Activated naive CD8-positive, alpha-beta T cell treated with anti-CD3 and anti-CD28 coated beads, Interleukin-2, amount 10 ng/mL, durations not matched to agents 7 days and 5 days (primary cell): ENCODE measurements at regions not wholly inside any gene's neighbourhood (a gene's known extent, or its start where the extent isn't known, plus 50 kb on each side); places are given as distances from the start of the nearest gene placed in this dataset.

ENCODE experiments used
- ATAC-seq: fragments of 150-1000 bp; cut with Tn5 transposase; one replicate; pipeline ENCODE4 v1.10.0; 2021; ENCODE audit warnings: low read depth, moderate library complexity
- POLR2A ChIA-PET: fragments of 350-600 bp; sonication (Branson Sonifier 250); formaldehyde crosslinking; loops from one replicate; lab custom pipeline; 2021; ENCODE audit warnings: antibody characterized with exemption; lab: Charles Lee
- DNase-seq: peaks from one replicate; pipeline ENCODE4 v3.0.0; 2021
- H3K27ac Mint-ChIP-seq: one replicate; pipeline ENCODE4 v1.8.0; 2022; ENCODE audit warnings: mild to moderate bottlenecking, mixed read lengths
- H3K27me3 Mint-ChIP-seq: one replicate; pipeline ENCODE4 v1.8.0; 2022; ENCODE audit warnings: mild to moderate bottlenecking, moderate library complexity, mixed read lengths
- H3K36me3 Mint-ChIP-seq: one replicate; pipeline ENCODE4 v1.8.0; 2021; ENCODE audit warnings: mild to moderate bottlenecking, mixed read lengths
- H3K4me1 Mint-ChIP-seq: one replicate; pipeline ENCODE4 v1.8.0; 2021; ENCODE audit warnings: mixed read lengths
- H3K4me3 Mint-ChIP-seq: one replicate; pipeline ENCODE4 v1.8.0; 2022; ENCODE audit warnings: mild to moderate bottlenecking, moderate library complexity, mixed read lengths
- H3K9me3 Mint-ChIP-seq: one replicate; pipeline ENCODE4 v1.8.0; 2021; ENCODE audit warnings: mixed read lengths

- no peak for ATAC-seq
- Mint-ChIP-seq H3K4me1 (no peaks in the 10 kb centered on the region), H3K4me3 (no peak overlapping the region), H3K27me3 (no peaks in the 10 kb centered on the region), H3K36me3 (no peaks in the 10 kb centered on the region), H3K9me3 (peaks cover 4% of the 10 kb centered on the region), H3K27ac (no peak overlapping the region)
- POLR2A ChIA-PET, result no interaction called here
- no peak for DNase-seq
These were observed 73.0 kb upstream of the ZRANB2 start for GRCh38 chr1:71153826-71154225.

GRCh38 chr1:71147637-71148360 lies 67.0 kb upstream of the ZRANB2 start:
- H3K4me3 Mint-ChIP-seq, result no peak overlapping the region
- DNase-seq (no peak), ATAC-seq (no peak)
- no peaks in the 10 kb centered on the region for H3K36me3 Mint-ChIP-seq
- H3K27me3 Mint-ChIP-seq, result no peaks in the 10 kb centered on the region
- H3K27ac Mint-ChIP-seq, result no peak overlapping the region
- peaks cover 8% of the 10 kb centered on the region for H3K9me3 Mint-ChIP-seq
- POLR2A ChIA-PET, result no interaction called here
- H3K4me1 Mint-ChIP-seq, result no peaks in the 10 kb centered on the region

- peaks cover 10% of the 10 kb centered on the region for H3K9me3 Mint-ChIP-seq
- no peak overlapping the region for H3K4me3 Mint-ChIP-seq
- H3K27me3 Mint-ChIP-seq, result no peaks in the 10 kb centered on the region
- ATAC-seq (no peak), DNase-seq (no peak)
- no peaks in the 10 kb centered on the region for H3K4me1 Mint-ChIP-seq
- no peak overlapping the region for H3K27ac Mint-ChIP-seq
- POLR2A ChIA-PET, result no interaction called here
- no peaks in the 10 kb centered on the region for H3K36me3 Mint-ChIP-seq
These were observed 54.7 kb upstream of the ZRANB2 start for GRCh38 chr1:71135571-71135970.
